ENCODE measurements at regions not wholly inside any gene's neighbourhood (a gene's known extent, or its start where the extent isn't known, plus 50 kb on each side); places are given as distances from the start of the nearest gene placed in this dataset.
A peak's percentile ranks its signal among the peaks of the same experiment; 100 is the strongest.
"Not testable (repeated sequence)": the region's sequence is repeated elsewhere in the genome, so short reads cannot be mapped to it uniquely, and the experiment has no call there.

DNA sequence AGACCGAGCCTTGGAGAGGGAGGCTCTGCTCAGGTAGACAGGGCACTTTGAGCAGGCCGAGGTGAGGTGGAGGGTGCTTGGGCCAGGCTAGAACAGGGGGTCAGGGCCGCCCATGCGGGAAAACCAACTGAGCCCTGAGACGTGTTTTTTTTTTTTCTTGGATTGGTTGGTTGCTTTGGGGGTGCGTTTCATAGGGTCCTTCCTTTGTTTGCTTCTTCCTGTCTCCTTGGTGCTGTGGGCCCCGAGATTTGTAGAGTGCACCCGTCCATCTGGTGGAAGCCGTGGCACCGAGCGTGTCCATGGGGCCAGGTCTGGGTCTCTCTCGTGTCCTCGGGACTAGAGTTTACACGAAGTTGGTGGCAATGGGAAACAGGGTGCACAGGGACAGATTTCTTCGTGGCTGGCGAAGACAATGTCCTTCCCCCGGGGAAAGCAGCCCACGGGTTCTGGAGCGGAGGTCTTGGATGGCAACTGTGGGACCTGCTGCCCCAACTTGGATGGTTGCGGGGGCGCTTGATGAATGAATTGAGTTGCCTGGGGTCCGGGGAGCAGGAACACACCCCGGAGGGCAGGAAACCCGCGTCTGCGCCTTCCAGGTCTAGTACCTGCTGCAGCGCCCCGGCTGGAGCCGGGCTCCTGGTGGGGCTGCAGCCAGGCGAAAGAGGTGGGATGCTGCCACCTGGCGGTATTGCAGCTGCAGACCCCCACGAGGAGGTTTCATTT lies 4242.7 kb upstream of the OR11H1 start:
- TF ChIP-seq, protein P1, sequence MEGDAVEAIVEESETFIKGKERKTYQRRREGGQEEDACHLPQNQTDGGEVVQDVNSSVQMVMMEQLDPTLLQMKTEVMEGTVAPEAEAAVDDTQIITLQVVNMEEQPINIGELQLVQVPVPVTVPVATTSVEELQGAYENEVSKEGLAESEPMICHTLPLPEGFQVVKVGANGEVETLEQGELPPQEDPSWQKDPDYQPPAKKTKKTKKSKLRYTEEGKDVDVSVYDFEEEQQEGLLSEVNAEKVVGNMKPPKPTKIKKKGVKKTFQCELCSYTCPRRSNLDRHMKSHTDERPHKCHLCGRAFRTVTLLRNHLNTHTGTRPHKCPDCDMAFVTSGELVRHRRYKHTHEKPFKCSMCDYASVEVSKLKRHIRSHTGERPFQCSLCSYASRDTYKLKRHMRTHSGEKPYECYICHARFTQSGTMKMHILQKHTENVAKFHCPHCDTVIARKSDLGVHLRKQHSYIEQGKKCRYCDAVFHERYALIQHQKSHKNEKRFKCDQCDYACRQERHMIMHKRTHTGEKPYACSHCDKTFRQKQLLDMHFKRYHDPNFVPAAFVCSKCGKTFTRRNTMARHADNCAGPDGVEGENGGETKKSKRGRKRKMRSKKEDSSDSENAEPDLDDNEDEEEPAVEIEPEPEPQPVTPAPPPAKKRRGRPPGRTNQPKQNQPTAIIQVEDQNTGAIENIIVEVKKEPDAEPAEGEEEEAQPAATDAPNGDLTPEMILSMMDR (conservative IDR thresholded peaks at IDR 0.05; ENCODE audit: low read depth, low read length): peak; percentile 52
- not testable (repeated sequence) for TF ChIP-seq EZH2 (IDR thresholded peaks at IDR 0.05; ENCODE audit: low read length, unreplicated experiment); EZH2phosphoT487 (IDR thresholded peaks at IDR 0.05; ENCODE audit: borderline replicate concordance, low read length)
